ENCODE measurements at regions not wholly inside any gene's neighbourhood (a gene's known extent, or its start where the extent isn't known, plus 50 kb on each side); places are given as distances from the start of the nearest gene placed in this dataset.

DNA sequence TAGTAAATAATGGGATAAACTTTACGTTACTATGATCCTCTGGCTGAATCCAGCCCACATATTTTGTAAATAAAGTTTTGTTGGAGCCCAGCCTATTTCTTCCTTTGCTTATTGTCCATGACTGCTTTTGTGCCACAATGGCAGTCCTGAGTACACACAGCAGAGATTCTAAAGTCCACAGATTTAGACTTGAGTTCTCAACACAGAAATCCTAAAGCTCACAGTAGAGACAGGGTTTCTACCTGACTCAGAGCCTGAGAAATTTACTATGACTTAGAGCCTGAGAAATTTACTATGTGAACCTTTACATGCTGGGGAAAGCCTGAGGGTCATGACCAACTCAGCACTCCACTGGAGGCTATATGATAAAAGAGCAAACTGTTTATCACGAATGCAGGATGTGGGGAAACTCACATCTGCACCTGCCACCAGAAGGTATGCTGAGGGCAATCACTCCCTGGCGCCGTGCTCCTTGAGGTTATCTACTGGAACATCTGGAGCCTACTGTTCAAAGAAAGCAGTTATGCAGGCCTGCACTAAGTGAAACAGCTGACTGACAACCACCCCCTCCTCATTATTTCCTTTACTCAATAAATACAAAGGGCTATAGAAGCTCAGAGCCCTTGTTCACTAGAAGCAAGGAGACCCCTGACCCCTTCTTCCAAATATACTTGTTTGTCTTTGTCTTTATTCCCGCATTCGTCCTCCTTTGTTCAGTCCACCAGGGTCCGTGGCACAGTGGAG, 52.6 kb upstream of the BICD1 start:
- no peak overlapping the region for H3K4me3 ChIP-seq (ENCODE audit: low read depth, low read length)
- TF ChIP-seq, protein P1, sequence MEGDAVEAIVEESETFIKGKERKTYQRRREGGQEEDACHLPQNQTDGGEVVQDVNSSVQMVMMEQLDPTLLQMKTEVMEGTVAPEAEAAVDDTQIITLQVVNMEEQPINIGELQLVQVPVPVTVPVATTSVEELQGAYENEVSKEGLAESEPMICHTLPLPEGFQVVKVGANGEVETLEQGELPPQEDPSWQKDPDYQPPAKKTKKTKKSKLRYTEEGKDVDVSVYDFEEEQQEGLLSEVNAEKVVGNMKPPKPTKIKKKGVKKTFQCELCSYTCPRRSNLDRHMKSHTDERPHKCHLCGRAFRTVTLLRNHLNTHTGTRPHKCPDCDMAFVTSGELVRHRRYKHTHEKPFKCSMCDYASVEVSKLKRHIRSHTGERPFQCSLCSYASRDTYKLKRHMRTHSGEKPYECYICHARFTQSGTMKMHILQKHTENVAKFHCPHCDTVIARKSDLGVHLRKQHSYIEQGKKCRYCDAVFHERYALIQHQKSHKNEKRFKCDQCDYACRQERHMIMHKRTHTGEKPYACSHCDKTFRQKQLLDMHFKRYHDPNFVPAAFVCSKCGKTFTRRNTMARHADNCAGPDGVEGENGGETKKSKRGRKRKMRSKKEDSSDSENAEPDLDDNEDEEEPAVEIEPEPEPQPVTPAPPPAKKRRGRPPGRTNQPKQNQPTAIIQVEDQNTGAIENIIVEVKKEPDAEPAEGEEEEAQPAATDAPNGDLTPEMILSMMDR (IDR thresholded peaks at IDR 0.05; ENCODE audit: control insufficient read depth, extremely low read depth, insufficient read depth), result no peak
- no peak for DNase-seq (ENCODE audit: low read depth)

Measured in LNCaP clone FGC (cell line).